ENCODE measurements at regions not wholly inside any gene's neighbourhood (a gene's known extent, or its start where the extent isn't known, plus 50 kb on each side); places are given as distances from the start of the nearest gene placed in this dataset.

- no peaks in the 10 kb centered on the region for H3K79me2 ChIP-seq (ENCODE audit: control insufficient read depth, insufficient read depth, low read length)
- no peak overlapping the region for H3K9ac ChIP-seq (replicated peaks; ENCODE audit: extremely low read depth, insufficient read depth, low read length)
- intact Hi-C loops (cut with micrococcal nuclease) = no loop called here
- H3K4me3 ChIP-seq (replicated peaks in 1 of 3; ENCODE audit: insufficient read depth in 1 of 3, low read depth in 1 of 3, low read length in 3 of 3) = no peak overlapping the region
- no peaks in the 10 kb centered on the region for H3K27me3 ChIP-seq (ENCODE audit: control insufficient read depth in 2 of 2, insufficient read depth in 2 of 2, low read length in 2 of 2)
- H3K9me3 ChIP-seq (replicated peaks; ENCODE audit: control insufficient read depth, insufficient read depth, low read length) = no peaks in the 10 kb centered on the region
- H2AFZ ChIP-seq (ENCODE audit: low read depth, low read length) = no peak overlapping the region
- ChIA-PET POLR2A (no interaction called here), CTCF (no interaction called here)
- H4K20me1 ChIP-seq (replicated peaks; ENCODE audit: control insufficient read depth, extremely low read depth, insufficient read depth, low read length) = no peaks in the 10 kb centered on the region
- BruUV-seq (replicated peaks) = no TSS peak
- no peak for FAIRE-seq
- TF ChIP-seq JUN (IDR thresholded peaks at IDR 0.05; ENCODE audit: borderline replicate concordance, insufficient read depth, insufficient read length, low read depth) (no peak), MAX (IDR thresholded peaks at IDR 0.05; ENCODE audit: insufficient read depth, insufficient read length) (no peak), GATA2 (IDR thresholded peaks at IDR 0.05; ENCODE audit: insufficient read depth, insufficient read length, low read depth, low read length) (no peak), MYC (IDR thresholded peaks at IDR 0.05; ENCODE audit: low read depth, low read length) (no peak), POLR2AphosphoS5 (IDR thresholded peaks at IDR 0.05; ENCODE audit: insufficient read depth, low read depth, low read length) (no peak), FOS (IDR thresholded peaks at IDR 0.05; ENCODE audit: borderline replicate concordance, insufficient read depth, low read length) (no peak), POLR2A (IDR thresholded peaks at IDR 0.05; ENCODE audit: low read depth, low read length) (no peak)
- TF ChIP-seq, protein P1, sequence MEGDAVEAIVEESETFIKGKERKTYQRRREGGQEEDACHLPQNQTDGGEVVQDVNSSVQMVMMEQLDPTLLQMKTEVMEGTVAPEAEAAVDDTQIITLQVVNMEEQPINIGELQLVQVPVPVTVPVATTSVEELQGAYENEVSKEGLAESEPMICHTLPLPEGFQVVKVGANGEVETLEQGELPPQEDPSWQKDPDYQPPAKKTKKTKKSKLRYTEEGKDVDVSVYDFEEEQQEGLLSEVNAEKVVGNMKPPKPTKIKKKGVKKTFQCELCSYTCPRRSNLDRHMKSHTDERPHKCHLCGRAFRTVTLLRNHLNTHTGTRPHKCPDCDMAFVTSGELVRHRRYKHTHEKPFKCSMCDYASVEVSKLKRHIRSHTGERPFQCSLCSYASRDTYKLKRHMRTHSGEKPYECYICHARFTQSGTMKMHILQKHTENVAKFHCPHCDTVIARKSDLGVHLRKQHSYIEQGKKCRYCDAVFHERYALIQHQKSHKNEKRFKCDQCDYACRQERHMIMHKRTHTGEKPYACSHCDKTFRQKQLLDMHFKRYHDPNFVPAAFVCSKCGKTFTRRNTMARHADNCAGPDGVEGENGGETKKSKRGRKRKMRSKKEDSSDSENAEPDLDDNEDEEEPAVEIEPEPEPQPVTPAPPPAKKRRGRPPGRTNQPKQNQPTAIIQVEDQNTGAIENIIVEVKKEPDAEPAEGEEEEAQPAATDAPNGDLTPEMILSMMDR (IDR thresholded peaks at IDR 0.05; ENCODE audit: extremely low read depth in 1 of 2, insufficient read depth in 1 of 2, low read depth in 1 of 2, low read length in 2 of 2) = no peak
- no peaks in the 10 kb centered on the region for H3K9me1 ChIP-seq (replicated peaks; ENCODE audit: control insufficient read depth, extremely low read depth, insufficient read depth, low read length)
- no peaks in the 10 kb centered on the region for H3K4me1 ChIP-seq (ENCODE audit: control insufficient read depth, extremely low read depth, insufficient read depth, low read length)
- no peak overlapping the region for H3K4me2 ChIP-seq (ENCODE audit: insufficient read depth, low read length)
- no peak for DNase-seq (ENCODE audit: low read depth, low spot score)
- no peaks in the 10 kb centered on the region for H3K36me3 ChIP-seq (ENCODE audit: control insufficient read depth in 2 of 2, extremely low read depth in 1 of 2, insufficient read depth in 2 of 2, low read length in 2 of 2)
- no peak overlapping the region for H3K27ac ChIP-seq (ENCODE audit: insufficient read depth, low read depth, low read length)
- dilution Hi-C loops (cut with MboI; ENCODE audit: extremely low pct_ligation_motif_present, low sequenced_read_pairs) = no loop called here
These were observed 361.1 kb downstream of the DEPDC1B start for GRCh38 chr5:60338846-60339245.

Data from endothelial cell of umbilical vein (primary cell).